ENCODE measurements at regions not wholly inside any gene's neighbourhood (a gene's known extent, or its start where the extent isn't known, plus 50 kb on each side); places are given as distances from the start of the nearest gene placed in this dataset.

- 93% methylated on average over 3 of the region's 3 CpGs; no CpG with 5 or more reads in 1 of the 2 experiments for WGBS, 2 experiments (ENCODE audit: extremely low coverage in 1 of 2, insufficient coverage in 1 of 2, insufficient read length in 1 of 2, insufficient replicate concordance in 2 of 2, low coverage in 1 of 2, low lambda C conversion rate in 2 of 2, missing lambda C conversion rate in 1 of 2)
- Histone ChIP-seq H3K27me3 (replicated peaks in 1 of 4; ENCODE audit: control insufficient read depth in 3 of 4, extremely low read depth in 1 of 4, insufficient read depth in 3 of 4, low read length in 3 of 4) (no peaks in the 10 kb centered on the region), H3K23me2 (ENCODE audit: low read depth, low read length) (no peaks in the 10 kb centered on the region), H4K5ac (ENCODE audit: insufficient read length, low read depth, low read length) (no peak overlapping the region), H3K56ac (replicated peaks; ENCODE audit: insufficient read length, low read depth, low read length) (no peak overlapping the region), H3K23ac (ENCODE audit: insufficient read length) (no peak overlapping the region), H3K14ac (ENCODE audit: insufficient read length) (no peak overlapping the region), H3K4me2 (ENCODE audit: insufficient read depth in 1 of 2, low read depth in 2 of 2, low read length in 2 of 2) (no peak overlapping the region), H4K8ac (ENCODE audit: extremely low read depth, insufficient read depth, low read length) (no peak overlapping the region), H3K36me3 (ENCODE audit: control insufficient read depth in 2 of 4, insufficient read depth in 4 of 4, low read length in 3 of 4) (no peaks in the 10 kb centered on the region), H2BK15ac (ENCODE audit: low read length) (no peak overlapping the region), H3K4me3 (ENCODE audit: extremely low read depth in 1 of 4, insufficient read depth in 2 of 4, low read depth in 3 of 4, low read length in 4 of 4) (no peak overlapping the region), H3K79me1 (ENCODE audit: low read depth, low read length) (no peaks in the 10 kb centered on the region), H3K27ac (ENCODE audit: low read depth, low read length) (no peak overlapping the region), H3K18ac (ENCODE audit: extremely low read depth, low read length) (no peak overlapping the region), H3K79me2 (ENCODE audit: control insufficient read depth in 1 of 2, insufficient read depth in 2 of 2, low read length in 2 of 2) (no peaks in the 10 kb centered on the region), H3K4ac (replicated peaks; ENCODE audit: insufficient read length, low read depth, low read length) (no peak overlapping the region), H3K9me3 (ENCODE audit: insufficient read depth in 2 of 2, low read depth in 1 of 2, low read length in 1 of 2) (peaks cover 0 to under 1% of the 10 kb centered on the region in 2 experiments; a peak in 1 of 4 replicates), H2AK5ac (ENCODE audit: low read depth, low read length) (no peak overlapping the region), H2BK20ac (ENCODE audit: low read length) (no peak overlapping the region), H2AFZ (ENCODE audit: low read length) (no peak overlapping the region), H2BK12ac (ENCODE audit: low read depth, low read length) (no peak overlapping the region), H4K20me1 (replicated peaks in 1 of 2; ENCODE audit: control insufficient read depth in 1 of 2, insufficient read depth in 2 of 2, low read length in 2 of 2) (no peaks in the 10 kb centered on the region), H2BK5ac (ENCODE audit: low read depth, low read length) (no peak overlapping the region), H3K4me1 (replicated peaks in 1 of 4; ENCODE audit: control insufficient read depth in 3 of 4, insufficient read depth in 4 of 4, low read length in 3 of 4) (no peaks in the 10 kb centered on the region), H3K9ac (replicated peaks in 1 of 4; ENCODE audit: extremely low read depth in 1 of 4, low read depth in 3 of 4, low read length in 3 of 4) (no peak overlapping the region), H4K91ac (replicated peaks; ENCODE audit: insufficient read length, low read length) (no peak overlapping the region), H2BK120ac (replicated peaks; ENCODE audit: low read depth, low read length) (no peak overlapping the region)
- ChIA-PET CTCF (ENCODE audit: partially characterized antibody) (no interaction called here), POLR2A (ENCODE audit: partially characterized antibody) (no interaction called here)
- DNase-seq (ENCODE audit: low read depth in 1 of 2, low spot score in 2 of 2) (no peak), FAIRE-seq (no peak)
- no peak for TF ChIP-seq RNF2 (IDR thresholded peaks at IDR 0.05; ENCODE audit: borderline replicate concordance, low read depth, low read length, missing control alignments, poor library complexity, severe bottlenecking)
- TF ChIP-seq, protein P1, sequence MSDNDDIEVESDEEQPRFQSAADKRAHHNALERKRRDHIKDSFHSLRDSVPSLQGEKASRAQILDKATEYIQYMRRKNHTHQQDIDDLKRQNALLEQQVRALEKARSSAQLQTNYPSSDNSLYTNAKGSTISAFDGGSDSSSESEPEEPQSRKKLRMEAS (IDR thresholded peaks at IDR 0.05): no peak
- no peak for TF ChIP-seq KDM4A (IDR thresholded peaks at IDR 0.05; ENCODE audit: low read depth, low read length, severe bottlenecking)
- no peak for TF ChIP-seq SP2 (IDR thresholded peaks at IDR 0.05; ENCODE audit: low read length)
These were observed 192.8 kb upstream of the ADRA1D start for GRCh38 chr20:4441871-4442270.

Measured in H1 (cell line).